Fibroblast of lung (primary cell): ENCODE measurements at regions not wholly inside any gene's neighbourhood (a gene's known extent, or its start where the extent isn't known, plus 50 kb on each side); places are given as distances from the start of the nearest gene placed in this dataset.

Source experiments
- DNase-seq, 2 donors: peaks; one replicate each; pipeline versions ENCODE4 v3.0.0 to v3.0.0-alpha.2; 2010; ENCODE audit warnings: low read depth in 2 of 2
- H2AFZ ChIP-seq: 2 replicates; pipeline ENCODE4 v1.5.1; 2012; ENCODE audit warnings: low read length, control low read depth, inconsistent platforms
- H3K27ac ChIP-seq: 2 replicates; pipeline ENCODE4 v1.5.1; 2011; ENCODE audit warnings: low read length, control low read depth; ENCODE audit not compliant: insufficient read depth
- H3K27me3 ChIP-seq: 2 replicates; pipeline ENCODE4 v1.5.1; 2011; ENCODE audit warnings: mild to moderate bottlenecking, low read length; ENCODE audit not compliant: control insufficient read depth, insufficient read depth
- H3K36me3 ChIP-seq: 2 replicates; pipeline ENCODE4 v1.5.1; 2011; ENCODE audit warnings: low read length; ENCODE audit not compliant: control insufficient read depth, insufficient read depth
- H3K4me1 ChIP-seq: 2 replicates; pipeline ENCODE4 v1.5.1; 2011; ENCODE audit warnings: low read length; ENCODE audit not compliant: control insufficient read depth, insufficient read depth; ENCODE audit errors: extremely low read depth
- H3K4me2 ChIP-seq: 2 replicates; pipeline ENCODE4 v1.5.1; 2011; ENCODE audit warnings: low read length, control low read depth; ENCODE audit not compliant: insufficient read depth; ENCODE audit errors: extremely low read depth
- H3K4me3 ChIP-seq, 4 experiments: fragments of 200-600 bp in 1 of 4; sonication (generic) in 1 of 4; replicated peaks in 1 of 4; 2 replicates each; pipeline ENCODE4 v1.5.1; 2011 to 2016; ENCODE audit warnings: low read length in 4 of 4, low read depth in 3 of 4, mild to moderate bottlenecking in 3 of 4, control low read depth in 2 of 4, inconsistent platforms in 1 of 4, mixed read lengths in 1 of 4; ENCODE audit not compliant: insufficient read depth in 1 of 4; ENCODE audit errors: control extremely low read depth in 1 of 4
- H3K79me2 ChIP-seq: 2 replicates; pipeline ENCODE4 v1.5.1; 2012; ENCODE audit warnings: mild to moderate bottlenecking, low read length, inconsistent platforms; ENCODE audit not compliant: control insufficient read depth, insufficient read depth
- H3K9ac ChIP-seq: 2 replicates; pipeline ENCODE4 v1.5.1; 2011; ENCODE audit warnings: mild to moderate bottlenecking, low read length, control low read depth; ENCODE audit not compliant: insufficient read depth
- H3K9me3 ChIP-seq: 2 replicates; pipeline ENCODE4 v1.5.1; 2012; ENCODE audit warnings: low read depth, low read length; ENCODE audit not compliant: control insufficient read depth, insufficient read depth
- H4K20me1 ChIP-seq: 2 replicates; pipeline ENCODE4 v1.5.1; 2011; ENCODE audit warnings: low read length; ENCODE audit not compliant: control insufficient read depth, insufficient read depth; ENCODE audit errors: extremely low read depth
- CTCF ChIP-seq, 2 donors: IDR thresholded peaks in 1 of 2; conservative IDR thresholded peaks in 1 of 2; 1 replicate in 1 of 2; 2 replicates in 1 of 2; pipeline ENCODE4 v1.5.1; 2011 to 2012; ENCODE audit warnings: low read length in 2 of 2, control low read depth in 1 of 2, inconsistent platforms in 1 of 2, low read depth in 1 of 2, mild to moderate bottlenecking in 1 of 2
- EZH2 ChIP-seq: IDR thresholded peaks from 2 replicates; pipeline ENCODE4 v1.5.1; 2012; ENCODE audit warnings: low read length, control low read depth, mild to moderate bottlenecking; ENCODE audit errors: missing control alignments

- no peak for DNase-seq
- no peak overlapping the region for H2AFZ ChIP-seq
- H3K4me3 ChIP-seq = no peak overlapping the region
- H3K27ac ChIP-seq = no peak overlapping the region
- no peaks in the 10 kb centered on the region for H3K27me3 ChIP-seq
- TF ChIP-seq CTCF (conservative IDR thresholded peaks at IDR 0.05 in 1 of 2, IDR thresholded peaks at IDR 0.05 in 1 of 2; ENCODE audit: low read depth in 1 of 2, low read length in 2 of 2) (no peak), EZH2 (no peak)
- no peaks in the 10 kb centered on the region for H3K4me1 ChIP-seq
- no peaks in the 10 kb centered on the region for H3K9me3 ChIP-seq
- no peaks in the 10 kb centered on the region for H3K79me2 ChIP-seq
- H3K9ac ChIP-seq = no peak overlapping the region
- no peaks in the 10 kb centered on the region for H4K20me1 ChIP-seq
- no peak overlapping the region for H3K4me2 ChIP-seq
- H3K36me3 ChIP-seq = no peaks in the 10 kb centered on the region
These were observed 139.4 kb upstream of the BOD1L1 start for GRCh38 chr4:13766761-13767540.

- H3K27ac ChIP-seq = no peak overlapping the region
- no peak for TF ChIP-seq CTCF (conservative IDR thresholded peaks at IDR 0.05 in 1 of 2, IDR thresholded peaks at IDR 0.05 in 1 of 2; ENCODE audit: low read depth in 1 of 2, low read length in 2 of 2)
- no peak for TF ChIP-seq EZH2
- no peak overlapping the region for H2AFZ ChIP-seq
- no peak for DNase-seq
- H3K4me1 ChIP-seq = no peaks in the 10 kb centered on the region
- H3K9me3 ChIP-seq = no peaks in the 10 kb centered on the region
- H3K36me3 ChIP-seq = no peaks in the 10 kb centered on the region
- H3K4me2 ChIP-seq = no peak overlapping the region
- H3K9ac ChIP-seq = no peak overlapping the region
- H3K27me3 ChIP-seq = no peaks in the 10 kb centered on the region
- H3K79me2 ChIP-seq = no peaks in the 10 kb centered on the region
- H4K20me1 ChIP-seq = no peaks in the 10 kb centered on the region
- H3K4me3 ChIP-seq = no peak overlapping the region
These were observed 149.8 kb upstream of the BOD1L1 start for GRCh38 chr4:13777341-13777740.

GRCh38 chr4:13778367-13778766, 150.8 kb upstream of the BOD1L1 start:
- Histone ChIP-seq H3K79me2 (no peaks in the 10 kb centered on the region), H3K36me3 (no peaks in the 10 kb centered on the region), H3K27me3 (no peaks in the 10 kb centered on the region), H4K20me1 (no peaks in the 10 kb centered on the region), H3K4me1 (no peaks in the 10 kb centered on the region), H3K4me3 (no peak overlapping the region), H3K4me2 (no peak overlapping the region), H3K27ac (no peak overlapping the region), H2AFZ (no peak overlapping the region), H3K9me3 (no peaks in the 10 kb centered on the region), H3K9ac (no peak overlapping the region)
- no peak for DNase-seq
- TF ChIP-seq EZH2 (no peak), CTCF (conservative IDR thresholded peaks at IDR 0.05 in 1 of 2, IDR thresholded peaks at IDR 0.05 in 1 of 2; ENCODE audit: low read depth in 1 of 2, low read length in 2 of 2) (no peak)
